HG03460 (cell line): ENCODE measurements at regions not wholly inside any gene's neighbourhood (a gene's known extent, or its start where the extent isn't known, plus 50 kb on each side); places are given as distances from the start of the nearest gene placed in this dataset.

Experiments
- ATAC-seq: cut with Tn5 transposase; IDR thresholded peaks from one replicate; pipeline ENCODE4 v1.9.1; 2021; ENCODE audit not compliant: unreplicated experiment

- no peak for ATAC-seq
Measured at GRCh38 chr6:88360203-88360797, 194.2 kb upstream of the CNR1 start.

- ATAC-seq = no peak
Measured at GRCh38 chr6:88359530-88360202, 193.5 kb upstream of the CNR1 start.

GRCh38 chr6:88358846-88359245 is 192.7 kb upstream of the CNR1 start:
- no peak for ATAC-seq

GRCh38 chr6:88349511-88349910 is 183.4 kb upstream of the CNR1 start:
- no peak for ATAC-seq

- no peak for ATAC-seq
Measured at GRCh38 chr6:88342336-88342735, 176.2 kb upstream of the CNR1 start.

- no peak for ATAC-seq
Measured at GRCh38 chr6:88339761-88340160, 173.6 kb upstream of the CNR1 start.

GRCh38 chr6:88321306-88321705 is 155.2 kb upstream of the CNR1 start:
- ATAC-seq = no peak

- ATAC-seq = no peak
Measured at GRCh38 chr6:88311561-88311960, 145.4 kb upstream of the CNR1 start.

GRCh38 chr6:88304520-88304919 is 138.4 kb upstream of the CNR1 start:
- ATAC-seq = no peak

- ATAC-seq = no peak
Measured at GRCh38 chr6:88302769-88303225, 136.7 kb upstream of the CNR1 start.

GRCh38 chr6:88301888-88302768 is 136.0 kb upstream of the CNR1 start:
- ATAC-seq = no peak

GRCh38 chr6:88301256-88301655 is 135.1 kb upstream of the CNR1 start:
- no peak for ATAC-seq

- ATAC-seq = no peak
Measured at GRCh38 chr6:88298066-88298845, 132.1 kb upstream of the CNR1 start.

GRCh38 chr6:88296694-88297093 is 130.5 kb upstream of the CNR1 start:
- no peak for ATAC-seq

- no peak for ATAC-seq
Measured at GRCh38 chr6:88295663-88296062, 129.5 kb upstream of the CNR1 start.

GRCh38 chr6:88294702-88295101 is 128.6 kb upstream of the CNR1 start:
- no peak for ATAC-seq

- ATAC-seq = no peak
Measured at GRCh38 chr6:88290411-88290810, 124.3 kb upstream of the CNR1 start.

- no peak for ATAC-seq
Measured at GRCh38 chr6:88287696-88288095, 121.5 kb upstream of the CNR1 start.

- no peak for ATAC-seq
Measured at GRCh38 chr6:88276331-88276730, 110.2 kb upstream of the CNR1 start.

GRCh38 chr6:88268508-88268907 is 102.4 kb upstream of the CNR1 start:
- no peak for ATAC-seq

GRCh38 chr6:88266126-88266525 is 100.0 kb upstream of the CNR1 start:
- no peak for ATAC-seq
